A172 (cell line): ENCODE measurements at regions not wholly inside any gene's neighbourhood (a gene's known extent, or its start where the extent isn't known, plus 50 kb on each side); places are given as distances from the start of the nearest gene placed in this dataset.

Experiments
- DNase-seq: peaks from one replicate; pipeline ENCODE4 v3.0.0-alpha.2; 2015; ENCODE audit warnings: low spot score

- DNase-seq: no peak
These were observed 356.3 kb upstream of the PROK2 start for GRCh38 chr3:72141264-72141663.

GRCh38 chr3:72139316-72139715, 354.4 kb upstream of the PROK2 start:
- DNase-seq: no peak

- no peak for DNase-seq
These were observed 353.2 kb upstream of the PROK2 start for GRCh38 chr3:72137865-72138861.

- DNase-seq: no peak
These were observed 350.7 kb upstream of the PROK2 start for GRCh38 chr3:72135636-72136035.

GRCh38 chr3:72134989-72135451, 350.1 kb upstream of the PROK2 start:
- DNase-seq: no peak

- DNase-seq: no peak
These were observed 348.5 kb upstream of the PROK2 start for GRCh38 chr3:72133329-72134011.

- DNase-seq: no peak
These were observed 347.0 kb upstream of the PROK2 start for GRCh38 chr3:72131899-72132298.

GRCh38 chr3:72130565-72130964, 345.6 kb upstream of the PROK2 start:
- DNase-seq: no peak

GRCh38 chr3:72129501-72130094, 344.6 kb upstream of the PROK2 start:
- no peak for DNase-seq

GRCh38 chr3:72128921-72129320, 344.0 kb upstream of the PROK2 start:
- no peak for DNase-seq

- peak; percentile 18 for DNase-seq
These were observed 342.9 kb upstream of the PROK2 start for GRCh38 chr3:72127844-72128243.

- DNase-seq: no peak
These were observed 342.3 kb upstream of the PROK2 start for GRCh38 chr3:72127224-72127612.

- no peak for DNase-seq
These were observed 341.7 kb upstream of the PROK2 start for GRCh38 chr3:72126441-72127223.

- peak; percentile 96 for DNase-seq
These were observed 339.0 kb upstream of the PROK2 start for GRCh38 chr3:72123908-72124441.

- DNase-seq: no peak
These were observed 336.1 kb upstream of the PROK2 start for GRCh38 chr3:72120806-72121778.

- DNase-seq: no peak
These were observed 335.1 kb upstream of the PROK2 start for GRCh38 chr3:72120039-72120438.

GRCh38 chr3:72118628-72119027, 333.7 kb upstream of the PROK2 start:
- DNase-seq: no peak

GRCh38 chr3:72116226-72116625, 331.3 kb upstream of the PROK2 start:
- DNase-seq: no peak

- no peak for DNase-seq
These were observed 330.4 kb upstream of the PROK2 start for GRCh38 chr3:72115307-72115706.

GRCh38 chr3:72114773-72115172, 329.8 kb upstream of the PROK2 start:
- DNase-seq: no peak
